SU-DHL-6 (cell line): ENCODE measurements at regions not wholly inside any gene's neighbourhood (a gene's known extent, or its start where the extent isn't known, plus 50 kb on each side); places are given as distances from the start of the nearest gene placed in this dataset.

ENCODE experiments used
- H2AFZ ChIP-seq: fragments of 200-600 bp; sonication (generic); 2 replicates; pipeline ENCODE4 v1.6.1; 2014; ENCODE audit warnings: low read depth, mild to moderate bottlenecking, moderate library complexity, mixed read lengths, antibody characterized with exemption, low read length; ENCODE audit not compliant: severe bottlenecking
- H3F3A ChIP-seq: fragments of 200-600 bp; shearing (Covaris generic); 2 replicates; pipeline ENCODE4 v1.6.0; 2016; ENCODE audit warnings: antibody characterized with exemption, mild to moderate bottlenecking; ENCODE audit not compliant: insufficient read depth
- H3K27ac ChIP-seq: fragments of 200-600 bp; sonication (generic); 2 replicates; pipeline ENCODE4 v1.5.1; 2016; ENCODE audit warnings: low read depth, mild to moderate bottlenecking, low read length, moderate library complexity, mixed read lengths
- H3K27me3 ChIP-seq: fragments of 200-600 bp; sonication (generic), shearing (Covaris generic); 2 replicates; pipeline ENCODE4 v1.6.0; 2014; ENCODE audit warnings: mild to moderate bottlenecking, low read length
- H3K36me3 ChIP-seq: fragments of 200-600 bp; sonication (generic); 2 replicates; pipeline ENCODE4 v1.6.1; 2014; ENCODE audit warnings: mild to moderate bottlenecking, low read length, mixed read lengths
- H3K4me2 ChIP-seq: fragments of 300-600, 200-600 bp; shearing (Covaris generic), sonication (generic); 2 replicates; pipeline ENCODE4 v1.6.0; 2014; ENCODE audit warnings: low read length, low read depth, mild to moderate bottlenecking; ENCODE audit not compliant: poor library complexity, severe bottlenecking
- H3K4me3 ChIP-seq: fragments of 200-600 bp; sonication (generic); 2 replicates; pipeline ENCODE4 v1.5.1; 2014; ENCODE audit warnings: antibody characterized with exemption, low read length, mild to moderate bottlenecking, mixed read lengths; ENCODE audit not compliant: insufficient read depth, poor library complexity, severe bottlenecking
- H3K79me2 ChIP-seq: fragments of 200-600 bp; sonication (generic); 2 replicates; pipeline ENCODE4 v1.6.1; 2014; ENCODE audit warnings: mild to moderate bottlenecking, low read length, moderate library complexity; ENCODE audit not compliant: insufficient read depth
- H3K9ac ChIP-seq: fragments of 200-600 bp; sonication (generic); 2 replicates; pipeline ENCODE4 v1.7.0; 2014; ENCODE audit warnings: mild to moderate bottlenecking, low read length
- H3K9me2 ChIP-seq: fragments of 200-600 bp; sonication (generic); replicated peaks from 2 replicates; pipeline ENCODE4 v1.6.1; 2014; ENCODE audit warnings: low read length; ENCODE audit not compliant: insufficient read depth
- H3K9me3 ChIP-seq: fragments of 200-600 bp; sonication (generic); 2 replicates; pipeline ENCODE4 v1.6.1; 2014; ENCODE audit warnings: low read length, mixed read lengths; ENCODE audit not compliant: insufficient read depth
- H4K20me1 ChIP-seq: fragments of 200-600 bp; sonication (generic); 2 replicates; pipeline ENCODE4 v1.6.1; 2014; ENCODE audit warnings: low read depth, mild to moderate bottlenecking, antibody characterized with exemption, low read length, moderate library complexity, mixed read lengths
- EZH2phosphoT487 ChIP-seq: fragments of 200-600 bp; sonication (generic), shearing (Covaris generic); conservative IDR thresholded peaks from 2 replicates; pipeline ENCODE4 v1.6.1; 2018; ENCODE audit warnings: mild to moderate bottlenecking, antibody characterized with exemption, low read length, moderate library complexity, mixed read lengths
- TF ChIP-seq, protein P1 (sequence below): fragments of 200-600 bp; sonication (generic); IDR thresholded peaks from one replicate; pipeline ENCODE4 v1.5.1; 2017; ENCODE audit warnings: antibody characterized with exemption, mild to moderate bottlenecking, low read length, moderate library complexity; ENCODE audit not compliant: insufficient read depth, poor library complexity, severe bottlenecking

DNA sequence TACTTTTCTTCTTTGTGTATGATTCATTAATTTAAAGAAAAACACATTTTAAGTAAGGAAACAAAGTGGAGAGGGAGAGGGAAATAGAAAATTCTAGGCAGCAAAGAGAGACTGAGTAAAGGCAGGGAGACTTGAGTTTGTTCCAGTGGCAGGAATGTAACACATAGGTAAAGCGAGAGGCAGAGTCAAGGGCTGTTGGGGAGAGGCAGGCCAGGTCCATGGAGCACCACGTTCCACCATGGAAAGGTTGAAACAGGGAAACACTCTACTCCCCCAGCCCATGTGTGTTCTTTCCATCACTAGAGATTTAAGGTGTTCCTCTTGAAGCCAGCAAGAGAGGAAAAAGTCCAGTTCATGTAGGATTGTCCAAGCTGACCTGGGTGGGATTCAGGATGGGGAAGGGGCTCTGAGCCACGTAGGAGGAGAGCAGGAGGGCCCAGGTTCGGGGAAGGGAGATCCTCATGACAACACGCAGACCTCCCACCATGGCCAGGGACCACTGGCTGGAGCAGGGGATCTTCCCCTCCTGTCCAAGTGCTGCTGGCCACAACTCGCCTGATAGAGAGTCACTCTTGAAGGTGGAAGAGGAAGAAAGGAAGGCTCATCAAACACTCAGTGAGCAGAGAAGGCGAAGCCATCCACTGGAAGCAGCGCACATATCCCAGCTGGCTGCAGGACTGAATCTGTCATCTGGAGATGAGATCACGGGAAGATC, 666.4 kb upstream of the MKI67 start:
- Histone ChIP-seq H3K9me2 (no peaks in the 10 kb centered on the region), H2AFZ (no peak overlapping the region), H3K27me3 (no peaks in the 10 kb centered on the region), H3F3A (no peaks in the 10 kb centered on the region), H3K79me2 (no peaks in the 10 kb centered on the region), H3K9me3 (no peaks in the 10 kb centered on the region), H3K4me3 (no peak overlapping the region), H3K4me2 (no peak overlapping the region), H3K36me3 (no peaks in the 10 kb centered on the region), H3K9ac (no peak overlapping the region), H3K27ac (no peak overlapping the region), H4K20me1 (no peaks in the 10 kb centered on the region)
- no peak for TF ChIP-seq EZH2phosphoT487
- TF ChIP-seq, protein P1, sequence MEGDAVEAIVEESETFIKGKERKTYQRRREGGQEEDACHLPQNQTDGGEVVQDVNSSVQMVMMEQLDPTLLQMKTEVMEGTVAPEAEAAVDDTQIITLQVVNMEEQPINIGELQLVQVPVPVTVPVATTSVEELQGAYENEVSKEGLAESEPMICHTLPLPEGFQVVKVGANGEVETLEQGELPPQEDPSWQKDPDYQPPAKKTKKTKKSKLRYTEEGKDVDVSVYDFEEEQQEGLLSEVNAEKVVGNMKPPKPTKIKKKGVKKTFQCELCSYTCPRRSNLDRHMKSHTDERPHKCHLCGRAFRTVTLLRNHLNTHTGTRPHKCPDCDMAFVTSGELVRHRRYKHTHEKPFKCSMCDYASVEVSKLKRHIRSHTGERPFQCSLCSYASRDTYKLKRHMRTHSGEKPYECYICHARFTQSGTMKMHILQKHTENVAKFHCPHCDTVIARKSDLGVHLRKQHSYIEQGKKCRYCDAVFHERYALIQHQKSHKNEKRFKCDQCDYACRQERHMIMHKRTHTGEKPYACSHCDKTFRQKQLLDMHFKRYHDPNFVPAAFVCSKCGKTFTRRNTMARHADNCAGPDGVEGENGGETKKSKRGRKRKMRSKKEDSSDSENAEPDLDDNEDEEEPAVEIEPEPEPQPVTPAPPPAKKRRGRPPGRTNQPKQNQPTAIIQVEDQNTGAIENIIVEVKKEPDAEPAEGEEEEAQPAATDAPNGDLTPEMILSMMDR = no peak

GRCh38 chr10:128793726-128794655, 667.8 kb upstream of the MKI67 start:
- Histone ChIP-seq H3K27ac (no peak overlapping the region), H3K36me3 (no peaks in the 10 kb centered on the region), H3K9me3 (no peaks in the 10 kb centered on the region), H4K20me1 (no peaks in the 10 kb centered on the region), H3K4me2 (no peak overlapping the region), H2AFZ (no peak overlapping the region), H3K9ac (no peak overlapping the region), H3K79me2 (no peaks in the 10 kb centered on the region), H3F3A (no peaks in the 10 kb centered on the region), H3K27me3 (no peaks in the 10 kb centered on the region), H3K9me2 (no peaks in the 10 kb centered on the region), H3K4me3 (no peak overlapping the region)
- no peak for TF ChIP-seq EZH2phosphoT487
- TF ChIP-seq, protein P1 = no peak

GRCh38 chr10:128796396-128796912, 670.2 kb upstream of the MKI67 start:
- Histone ChIP-seq H3K9ac (no peak overlapping the region), H3K9me2 (no peaks in the 10 kb centered on the region), H3K27ac (no peak overlapping the region), H3F3A (no peaks in the 10 kb centered on the region), H4K20me1 (no peaks in the 10 kb centered on the region), H3K9me3 (no peaks in the 10 kb centered on the region), H2AFZ (no peak overlapping the region), H3K79me2 (no peaks in the 10 kb centered on the region), H3K27me3 (no peaks in the 10 kb centered on the region), H3K36me3 (no peaks in the 10 kb centered on the region), H3K4me3 (no peak overlapping the region), H3K4me2 (no peak overlapping the region)
- TF ChIP-seq, protein P1 = no peak
- no peak for TF ChIP-seq EZH2phosphoT487
